ENCODE measurements at regions not wholly inside any gene's neighbourhood (a gene's known extent, or its start where the extent isn't known, plus 50 kb on each side); places are given as distances from the start of the nearest gene placed in this dataset.

GRCh38 chr2:14363976-14364375 is 268.5 kb upstream of the LRATD1 start:
- TF ChIP-seq ZFP36 (IDR thresholded peaks at IDR 0.05; ENCODE audit: borderline replicate concordance, partially characterized antibody) (no peak), CBX8 (IDR thresholded peaks at IDR 0.05) (no peak), POLR2A (IDR thresholded peaks at IDR 0.05; ENCODE audit: low read length) (no peak), RAD21 (conservative IDR thresholded peaks at IDR 0.05 in 1 of 2, IDR thresholded peaks at IDR 0.05 in 1 of 2) (no peak), JUNB (IDR thresholded peaks at IDR 0.05) (no peak), CTCF (IDR thresholded peaks at IDR 0.05) (no peak), SREBF2 (IDR thresholded peaks at IDR 0.05) (no peak), HEYL (CRISPR knock-in tag; IDR thresholded peaks at IDR 0.05) (no peak), ZC3H11A (IDR thresholded peaks at IDR 0.05) (no peak), MAFK (IDR thresholded peaks at IDR 0.05; ENCODE audit: partially characterized antibody) (no peak)
- TF ChIP-seq, protein P1, sequence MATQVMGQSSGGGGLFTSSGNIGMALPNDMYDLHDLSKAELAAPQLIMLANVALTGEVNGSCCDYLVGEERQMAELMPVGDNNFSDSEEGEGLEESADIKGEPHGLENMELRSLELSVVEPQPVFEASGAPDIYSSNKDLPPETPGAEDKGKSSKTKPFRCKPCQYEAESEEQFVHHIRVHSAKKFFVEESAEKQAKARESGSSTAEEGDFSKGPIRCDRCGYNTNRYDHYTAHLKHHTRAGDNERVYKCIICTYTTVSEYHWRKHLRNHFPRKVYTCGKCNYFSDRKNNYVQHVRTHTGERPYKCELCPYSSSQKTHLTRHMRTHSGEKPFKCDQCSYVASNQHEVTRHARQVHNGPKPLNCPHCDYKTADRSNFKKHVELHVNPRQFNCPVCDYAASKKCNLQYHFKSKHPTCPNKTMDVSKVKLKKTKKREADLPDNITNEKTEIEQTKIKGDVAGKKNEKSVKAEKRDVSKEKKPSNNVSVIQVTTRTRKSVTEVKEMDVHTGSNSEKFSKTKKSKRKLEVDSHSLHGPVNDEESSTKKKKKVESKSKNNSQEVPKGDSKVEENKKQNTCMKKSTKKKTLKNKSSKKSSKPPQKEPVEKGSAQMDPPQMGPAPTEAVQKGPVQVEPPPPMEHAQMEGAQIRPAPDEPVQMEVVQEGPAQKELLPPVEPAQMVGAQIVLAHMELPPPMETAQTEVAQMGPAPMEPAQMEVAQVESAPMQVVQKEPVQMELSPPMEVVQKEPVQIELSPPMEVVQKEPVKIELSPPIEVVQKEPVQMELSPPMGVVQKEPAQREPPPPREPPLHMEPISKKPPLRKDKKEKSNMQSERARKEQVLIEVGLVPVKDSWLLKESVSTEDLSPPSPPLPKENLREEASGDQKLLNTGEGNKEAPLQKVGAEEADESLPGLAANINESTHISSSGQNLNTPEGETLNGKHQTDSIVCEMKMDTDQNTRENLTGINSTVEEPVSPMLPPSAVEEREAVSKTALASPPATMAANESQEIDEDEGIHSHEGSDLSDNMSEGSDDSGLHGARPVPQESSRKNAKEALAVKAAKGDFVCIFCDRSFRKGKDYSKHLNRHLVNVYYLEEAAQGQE (IDR thresholded peaks at IDR 0.05), result no peak
- TF ChIP-seq, protein P2, sequence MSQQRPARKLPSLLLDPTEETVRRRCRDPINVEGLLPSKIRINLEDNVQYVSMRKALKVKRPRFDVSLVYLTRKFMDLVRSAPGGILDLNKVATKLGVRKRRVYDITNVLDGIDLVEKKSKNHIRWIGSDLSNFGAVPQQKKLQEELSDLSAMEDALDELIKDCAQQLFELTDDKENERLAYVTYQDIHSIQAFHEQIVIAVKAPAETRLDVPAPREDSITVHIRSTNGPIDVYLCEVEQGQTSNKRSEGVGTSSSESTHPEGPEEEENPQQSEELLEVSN (IDR thresholded peaks at IDR 0.05; ENCODE audit: borderline replicate concordance, low read depth), result no peak

All from A549 (cell line).